H4 (cell line): ENCODE measurements at regions not wholly inside any gene's neighbourhood (a gene's known extent, or its start where the extent isn't known, plus 50 kb on each side); places are given as distances from the start of the nearest gene placed in this dataset.

ENCODE experiments used
- DNase-seq: peaks from one replicate; pipeline ENCODE4 v3.0.0-alpha.2; 2015; ENCODE audit warnings: low spot score

GRCh38 chr13:85381082-85381481 lies 418.1 kb downstream of the SLITRK6 start:
- DNase-seq, result no peak

GRCh38 chr13:85379991-85380390 lies 419.2 kb downstream of the SLITRK6 start:
- DNase-seq, result no peak

- DNase-seq, result no peak
Measured at GRCh38 chr13:85379433-85379832, 419.8 kb downstream of the SLITRK6 start.

DNA sequence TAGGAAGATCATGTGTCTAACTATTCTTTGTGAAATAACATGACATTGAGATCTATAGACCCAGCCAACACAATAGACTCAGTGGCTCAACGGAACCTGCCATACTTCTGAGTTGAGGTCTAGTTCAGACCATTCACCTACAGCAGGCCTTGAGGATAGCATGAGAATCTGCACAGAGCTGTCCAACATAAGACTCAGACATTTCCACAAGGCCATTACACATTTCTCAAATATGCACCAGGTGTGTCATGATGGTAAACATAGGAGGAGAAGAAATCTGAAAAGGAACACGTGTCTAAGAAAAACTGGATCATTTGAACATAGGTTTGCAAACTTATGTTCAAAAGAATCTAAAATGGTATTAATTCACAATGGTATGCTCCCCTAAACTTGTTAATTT lies 421.4 kb downstream of the SLITRK6 start:
- DNase-seq, result no peak

- DNase-seq, result no peak
Measured at GRCh38 chr13:85373322-85373721, 425.9 kb downstream of the SLITRK6 start.

- no peak for DNase-seq
Measured at GRCh38 chr13:85371254-85371653, 428.0 kb downstream of the SLITRK6 start.

- no peak for DNase-seq
Measured at GRCh38 chr13:85368686-85369085, 430.5 kb downstream of the SLITRK6 start.

DNA sequence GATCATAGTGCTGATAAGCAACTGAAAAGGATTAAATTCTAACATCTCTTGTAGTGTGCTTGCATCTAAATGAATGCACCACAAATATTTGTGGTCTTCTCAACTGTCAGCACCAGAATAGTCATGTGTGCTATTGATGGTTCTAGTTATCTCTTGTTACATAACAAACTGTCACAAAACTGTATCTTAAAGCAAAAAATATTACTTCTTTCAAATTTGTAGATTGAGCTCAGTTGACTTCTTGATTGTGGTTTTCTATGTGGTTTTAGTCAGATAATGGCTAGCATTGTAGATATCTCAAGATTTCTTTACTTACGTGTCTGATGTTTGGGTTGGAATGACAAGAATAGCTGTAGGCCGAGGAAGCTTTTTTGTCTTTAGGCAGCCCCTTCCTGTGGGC lies 431.3 kb downstream of the SLITRK6 start:
- no peak for DNase-seq

DNA sequence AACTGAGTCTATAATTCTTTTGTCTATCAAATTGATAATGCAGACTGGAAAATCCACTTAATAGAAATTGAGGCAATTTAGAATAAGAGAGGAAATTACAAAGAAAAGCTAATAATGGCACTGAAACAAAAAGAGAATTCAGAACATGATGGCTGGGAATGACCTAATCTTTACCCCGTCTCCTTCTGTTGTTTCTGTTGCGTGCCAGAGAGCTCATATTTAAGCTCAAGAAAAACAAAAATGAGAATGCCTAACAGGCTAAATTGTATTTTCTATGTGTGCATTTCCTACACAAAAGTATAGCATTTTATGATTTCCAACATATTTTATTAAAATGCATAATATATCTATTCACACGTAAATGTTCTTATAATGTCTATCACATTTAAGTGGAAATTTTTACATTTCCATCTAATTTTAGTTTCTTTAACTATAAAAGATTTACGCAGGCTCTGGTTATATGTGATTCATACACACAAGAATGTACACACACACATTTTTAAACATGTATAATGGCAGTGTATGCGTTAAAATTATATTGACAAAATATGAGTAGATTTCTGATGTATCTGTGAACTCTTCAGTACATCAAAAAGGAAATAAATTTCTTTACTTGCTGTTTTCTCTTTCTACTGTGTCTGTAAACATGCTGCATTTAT lies 432.3 kb downstream of the SLITRK6 start:
- DNase-seq, result peak; percentile 9

GRCh38 chr13:85363504-85363903 lies 435.7 kb downstream of the SLITRK6 start:
- DNase-seq, result no peak

GRCh38 chr13:85362980-85363379 lies 436.2 kb downstream of the SLITRK6 start:
- no peak for DNase-seq

- DNase-seq, result peak; percentile 61
Measured at GRCh38 chr13:85347251-85347650, 452.0 kb downstream of the SLITRK6 start.

- DNase-seq, result no peak
Measured at GRCh38 chr13:85334187-85334586, 465.0 kb downstream of the SLITRK6 start.

- DNase-seq, result no peak
Measured at GRCh38 chr13:85333506-85334020, 465.7 kb downstream of the SLITRK6 start.

DNA sequence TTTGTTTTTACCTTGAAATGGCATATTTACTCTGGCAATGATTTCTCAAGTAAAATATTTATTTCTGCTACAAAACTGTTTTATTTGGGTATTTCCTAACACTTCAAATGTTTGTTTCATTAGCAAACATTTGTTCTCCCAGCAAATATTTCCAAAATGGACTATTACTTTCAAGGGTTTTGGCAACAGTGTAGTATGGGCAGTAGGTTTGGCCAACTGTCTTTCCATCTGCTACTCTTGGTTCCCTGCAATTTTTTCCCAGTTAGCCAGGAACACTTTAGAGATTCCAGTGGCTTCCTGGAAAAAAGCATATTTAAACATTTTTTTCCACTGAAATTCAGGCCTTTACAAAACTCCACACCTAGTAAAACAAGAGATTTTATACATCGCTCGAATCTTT lies 466.6 kb downstream of the SLITRK6 start:
- DNase-seq, result no peak

GRCh38 chr13:85321734-85322133 lies 477.5 kb downstream of the SLITRK6 start:
- no peak for DNase-seq

DNA sequence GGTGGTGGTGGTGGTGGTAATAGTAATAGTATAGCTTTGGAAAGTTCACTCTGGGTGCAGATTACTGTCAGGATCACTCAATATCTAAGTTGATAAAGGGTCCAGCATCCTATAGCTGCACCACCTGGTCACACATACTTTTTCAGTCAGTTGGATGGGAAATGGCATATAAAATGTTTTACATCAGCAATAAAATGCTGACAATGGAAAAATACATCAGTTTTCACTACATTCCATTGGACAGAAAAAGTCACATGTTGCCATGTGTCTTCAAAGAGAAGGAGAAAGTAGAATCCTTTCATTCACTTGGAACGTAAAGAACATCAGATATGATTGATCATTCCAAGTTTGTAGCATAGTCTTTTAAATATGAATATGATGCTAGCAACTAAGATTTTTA lies 481.4 kb downstream of the SLITRK6 start:
- no peak for DNase-seq

DNA sequence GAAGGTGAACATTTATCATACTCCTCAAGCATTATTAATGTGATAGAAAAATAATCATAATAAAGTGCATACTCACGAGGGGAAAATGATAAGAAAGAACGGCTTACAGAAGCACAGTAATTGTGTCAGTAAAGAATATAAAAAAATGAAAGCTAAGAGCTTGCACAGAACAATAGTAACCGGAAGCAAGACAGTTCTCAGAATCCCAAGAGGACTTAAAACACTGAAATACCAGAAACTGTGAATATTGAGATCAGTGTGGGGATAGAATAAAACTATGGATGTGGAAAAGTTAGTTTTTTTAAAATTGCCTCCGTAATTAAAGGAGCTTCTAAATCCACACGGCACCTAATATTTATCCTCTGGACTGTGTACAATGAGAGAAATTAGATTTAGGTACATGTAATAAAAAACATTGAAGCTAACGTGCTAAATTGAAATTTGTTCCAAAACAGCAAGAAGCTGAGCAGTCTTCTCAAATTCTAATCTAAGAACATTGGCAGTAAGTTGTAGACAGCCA lies 482.7 kb downstream of the SLITRK6 start:
- no peak for DNase-seq

DNA sequence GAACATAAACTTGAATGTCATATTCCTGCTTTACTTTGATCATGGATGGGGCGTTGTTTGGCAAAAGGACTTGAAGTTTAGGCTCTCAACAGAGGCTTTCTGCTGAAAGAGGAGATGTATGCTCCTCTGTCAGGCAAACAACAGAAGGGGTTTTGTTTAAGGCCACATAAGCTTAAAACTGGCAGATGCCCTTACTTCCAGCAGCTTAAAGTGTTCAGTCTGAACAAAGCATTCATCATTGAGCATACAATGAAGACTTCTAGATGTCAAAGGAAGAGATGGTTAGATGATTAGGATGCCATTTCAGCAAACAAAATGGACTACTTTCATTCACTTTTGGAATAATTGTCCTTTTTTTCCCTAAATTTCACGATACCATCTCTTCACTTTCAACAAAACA lies 484.5 kb downstream of the SLITRK6 start:
- DNase-seq, result no peak

DNA sequence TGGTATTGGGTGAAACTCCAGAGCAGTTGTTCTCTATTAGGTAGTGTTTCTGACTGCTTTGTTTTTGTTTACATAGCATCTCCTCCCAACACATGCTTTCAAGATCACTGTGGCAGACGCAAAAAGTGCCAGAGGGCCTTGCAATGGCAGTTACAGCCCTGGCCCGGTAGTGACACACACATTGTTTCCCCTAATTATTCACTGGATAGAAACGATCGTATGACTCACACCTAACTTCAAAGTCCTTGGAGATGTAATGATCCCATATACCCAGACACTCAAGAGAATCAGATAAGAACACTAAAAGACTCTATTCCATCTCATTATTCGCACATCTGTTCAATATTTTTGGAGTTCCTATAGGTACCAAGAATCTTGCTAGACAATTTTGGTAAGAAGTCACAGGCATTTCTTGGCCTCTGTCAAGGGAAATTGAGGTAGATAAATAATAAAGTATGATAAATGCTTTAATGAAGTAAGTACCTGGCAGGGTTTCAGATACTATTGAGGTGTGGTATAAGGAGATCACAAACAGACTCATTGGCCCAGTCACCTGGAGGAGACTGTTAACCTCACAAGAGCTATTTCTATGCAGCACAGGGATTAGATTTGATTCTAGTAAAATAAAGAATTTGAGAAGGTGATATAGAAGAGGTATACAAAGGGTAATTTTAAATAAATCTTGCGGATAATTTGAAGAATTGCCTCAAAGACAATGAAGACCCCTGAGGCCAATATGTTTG lies 485.3 kb downstream of the SLITRK6 start:
- peak; percentile 58 for DNase-seq

DNA sequence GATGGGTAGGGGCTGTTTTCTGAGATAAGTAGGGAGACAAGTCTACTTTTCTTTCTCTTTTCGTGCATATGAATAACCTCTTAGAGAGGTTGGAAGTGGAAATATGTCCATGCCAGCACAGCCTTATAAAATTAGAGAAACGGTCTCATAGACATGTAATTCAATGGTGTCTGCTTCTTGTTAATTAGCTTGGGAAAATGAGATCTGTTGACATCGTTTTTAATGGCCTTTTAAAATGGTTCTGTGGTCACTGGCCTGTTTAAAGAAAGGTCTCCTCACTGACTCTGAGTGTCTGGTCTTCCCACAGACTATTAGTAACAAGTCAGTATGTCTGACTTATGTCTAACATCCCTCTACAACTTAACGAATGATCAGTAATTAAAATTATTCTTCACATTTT lies 487.1 kb downstream of the SLITRK6 start:
- DNase-seq, result no peak

DNA sequence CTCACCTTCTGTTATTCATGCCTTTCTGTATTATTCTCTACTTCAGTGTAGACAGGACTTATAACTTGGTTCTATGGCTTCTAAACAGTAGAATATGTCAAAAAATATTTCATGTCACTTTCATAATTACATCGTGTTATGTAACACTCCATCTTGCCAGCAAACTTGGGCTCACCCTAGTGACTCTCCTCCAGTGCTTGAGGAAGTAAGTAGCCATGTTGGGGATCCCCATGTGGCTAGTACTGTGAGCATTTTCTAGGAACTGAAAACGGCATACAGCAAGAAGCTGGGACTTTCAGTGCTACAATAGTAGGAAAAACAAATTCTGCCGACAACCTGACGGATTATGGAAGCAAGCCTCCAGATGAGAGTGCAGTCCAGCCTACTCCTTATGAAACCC lies 495.6 kb downstream of the SLITRK6 start:
- DNase-seq, result no peak

- no peak for DNase-seq
Measured at GRCh38 chr13:85298387-85298924, 500.8 kb downstream of the SLITRK6 start.
